ENCODE measurements at regions not wholly inside any gene's neighbourhood (a gene's known extent, or its start where the extent isn't known, plus 50 kb on each side); places are given as distances from the start of the nearest gene placed in this dataset.

DNA sequence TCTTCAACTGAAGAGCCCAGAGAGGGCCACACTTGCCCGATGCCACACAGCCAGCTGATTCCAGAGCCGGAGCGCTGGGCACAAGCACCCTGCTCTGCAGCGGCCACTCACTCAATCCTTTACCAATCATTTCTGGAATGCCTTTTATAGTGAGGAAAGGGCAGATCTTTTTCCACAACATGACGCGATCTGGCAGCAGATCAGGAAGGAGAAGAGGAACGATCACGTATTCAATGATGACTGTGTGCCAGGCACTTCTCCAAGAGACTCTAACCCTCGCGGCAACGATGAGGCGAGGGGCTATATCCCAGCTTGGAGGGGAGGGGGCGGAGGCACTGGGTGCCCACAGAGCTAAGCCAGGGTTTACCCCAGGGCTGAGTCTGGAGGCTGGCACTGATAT lies 56.3 kb upstream of the TCF20 start:
- no peaks in the 10 kb centered on the region for H3K4me1 ChIP-seq (ENCODE audit: control insufficient read depth in 1 of 2, insufficient read depth in 1 of 2, low read depth in 1 of 2, low read length in 1 of 2)
- no peaks in the 10 kb centered on the region for H3K36me3 ChIP-seq
- peaks cover 57% of the 10 kb centered on the region for H3K27me3 ChIP-seq
- H3K9me3 ChIP-seq, result no peaks in the 10 kb centered on the region
- no peak overlapping the region for H3K4me3 ChIP-seq (ENCODE audit: low read depth in 1 of 2, low read length in 1 of 2)
- TF ChIP-seq, protein P1, sequence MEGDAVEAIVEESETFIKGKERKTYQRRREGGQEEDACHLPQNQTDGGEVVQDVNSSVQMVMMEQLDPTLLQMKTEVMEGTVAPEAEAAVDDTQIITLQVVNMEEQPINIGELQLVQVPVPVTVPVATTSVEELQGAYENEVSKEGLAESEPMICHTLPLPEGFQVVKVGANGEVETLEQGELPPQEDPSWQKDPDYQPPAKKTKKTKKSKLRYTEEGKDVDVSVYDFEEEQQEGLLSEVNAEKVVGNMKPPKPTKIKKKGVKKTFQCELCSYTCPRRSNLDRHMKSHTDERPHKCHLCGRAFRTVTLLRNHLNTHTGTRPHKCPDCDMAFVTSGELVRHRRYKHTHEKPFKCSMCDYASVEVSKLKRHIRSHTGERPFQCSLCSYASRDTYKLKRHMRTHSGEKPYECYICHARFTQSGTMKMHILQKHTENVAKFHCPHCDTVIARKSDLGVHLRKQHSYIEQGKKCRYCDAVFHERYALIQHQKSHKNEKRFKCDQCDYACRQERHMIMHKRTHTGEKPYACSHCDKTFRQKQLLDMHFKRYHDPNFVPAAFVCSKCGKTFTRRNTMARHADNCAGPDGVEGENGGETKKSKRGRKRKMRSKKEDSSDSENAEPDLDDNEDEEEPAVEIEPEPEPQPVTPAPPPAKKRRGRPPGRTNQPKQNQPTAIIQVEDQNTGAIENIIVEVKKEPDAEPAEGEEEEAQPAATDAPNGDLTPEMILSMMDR (IDR thresholded peaks at IDR 0.05), result no peak
- H3K27ac ChIP-seq, result no peak overlapping the region

DNA sequence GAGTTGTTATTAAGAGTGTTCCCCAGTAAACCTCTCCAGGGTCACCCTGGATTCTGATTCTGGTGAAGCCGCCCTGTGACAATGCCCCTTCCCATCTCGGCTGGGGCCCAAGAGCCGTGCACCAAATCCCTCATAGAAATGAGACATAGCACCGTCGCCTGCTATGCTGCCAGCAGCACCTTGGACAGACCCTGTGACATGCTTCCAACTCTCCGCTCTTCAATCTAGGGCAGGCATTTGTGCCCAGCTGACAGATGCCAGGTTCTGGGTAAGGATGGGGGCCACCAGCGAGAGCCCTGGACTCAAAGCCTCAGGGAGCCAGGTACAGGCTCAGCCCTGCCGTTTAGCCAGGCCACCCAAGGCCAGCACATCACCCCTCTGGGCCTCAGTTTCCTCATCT lies 55.8 kb upstream of the TCF20 start:
- no peak overlapping the region for H3K4me3 ChIP-seq (ENCODE audit: low read depth in 1 of 2, low read length in 1 of 2)
- H3K4me1 ChIP-seq (ENCODE audit: control insufficient read depth in 1 of 2, insufficient read depth in 1 of 2, low read depth in 1 of 2, low read length in 1 of 2), result no peaks in the 10 kb centered on the region
- TF ChIP-seq, protein P1 (IDR thresholded peaks at IDR 0.05), result no peak
- H3K36me3 ChIP-seq, result no peaks in the 10 kb centered on the region
- H3K27me3 ChIP-seq, result peaks cover 52% of the 10 kb centered on the region
- no peaks in the 10 kb centered on the region for H3K9me3 ChIP-seq
- H3K27ac ChIP-seq, result no peak overlapping the region

DNA sequence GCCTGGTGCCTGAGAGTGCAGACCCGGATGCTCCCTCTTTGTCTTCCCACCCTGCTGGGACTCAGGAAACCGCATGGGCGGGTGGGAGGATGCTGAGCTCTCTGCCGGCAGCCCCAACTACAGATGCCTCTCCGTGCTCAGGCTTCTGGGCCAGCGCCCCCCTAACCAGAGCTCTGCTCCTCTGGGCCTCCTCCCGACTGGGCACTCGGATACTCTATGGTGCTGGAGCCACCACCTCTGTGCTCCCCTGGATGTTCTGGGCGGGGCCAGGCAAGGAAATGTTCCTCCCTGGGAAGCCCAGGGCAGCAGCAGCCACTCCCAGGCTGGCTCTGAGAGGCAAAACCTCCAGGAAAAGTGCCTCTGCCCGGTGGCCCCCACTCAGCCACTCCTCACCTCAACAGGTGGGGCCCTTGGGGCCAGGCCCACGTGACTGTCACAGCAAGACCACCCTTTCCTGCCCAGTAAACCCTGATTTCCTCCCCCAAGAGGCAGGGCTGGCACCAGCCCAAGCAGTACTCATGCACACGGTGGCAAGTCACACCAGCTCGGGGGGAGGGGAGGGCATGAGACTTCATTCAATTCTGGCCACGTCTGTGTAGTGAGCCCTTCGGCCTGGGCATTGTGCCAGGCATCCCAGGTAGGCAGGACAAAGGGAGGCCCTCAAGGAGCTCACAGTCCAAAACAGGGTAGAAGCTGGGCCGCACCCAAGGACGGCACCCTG lies 54.7 kb upstream of the TCF20 start:
- Histone ChIP-seq H3K9me3 (no peaks in the 10 kb centered on the region), H3K27me3 (peaks cover 40% of the 10 kb centered on the region), H3K4me1 (ENCODE audit: control insufficient read depth in 1 of 2, insufficient read depth in 1 of 2, low read depth in 1 of 2, low read length in 1 of 2) (no peaks in the 10 kb centered on the region), H3K36me3 (no peaks in the 10 kb centered on the region), H3K4me3 (ENCODE audit: low read depth in 1 of 2, low read length in 1 of 2) (no peak overlapping the region), H3K27ac (no peak overlapping the region)
- TF ChIP-seq, protein P1 (IDR thresholded peaks at IDR 0.05), result no peak

DNA sequence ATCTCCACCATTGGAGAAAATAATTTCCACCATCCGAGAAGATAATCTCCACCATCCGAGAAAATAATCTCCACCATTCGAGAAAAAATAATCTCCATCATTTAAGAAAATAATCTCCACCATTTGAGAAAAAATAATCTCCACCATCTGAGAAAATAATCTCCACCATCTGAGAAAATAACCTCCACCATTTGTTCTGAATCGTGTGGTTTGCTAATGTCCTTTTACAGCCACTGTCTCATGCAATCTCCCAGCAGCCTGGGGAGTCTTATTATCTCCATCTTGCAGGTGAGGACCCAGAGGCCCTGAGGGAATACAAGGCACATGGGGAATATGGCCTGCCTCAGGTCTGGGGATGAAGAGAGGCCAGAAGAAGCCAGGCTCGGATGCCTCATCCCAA lies 54.1 kb upstream of the TCF20 start:
- H3K27me3 ChIP-seq, result peaks cover 35% of the 10 kb centered on the region
- H3K4me3 ChIP-seq (ENCODE audit: low read depth in 1 of 2, low read length in 1 of 2), result no peak overlapping the region
- no peaks in the 10 kb centered on the region for H3K4me1 ChIP-seq (ENCODE audit: control insufficient read depth in 1 of 2, insufficient read depth in 1 of 2, low read depth in 1 of 2, low read length in 1 of 2)
- no peaks in the 10 kb centered on the region for H3K9me3 ChIP-seq
- no peak overlapping the region for H3K27ac ChIP-seq
- H3K36me3 ChIP-seq, result no peaks in the 10 kb centered on the region
- TF ChIP-seq, protein P1 (IDR thresholded peaks at IDR 0.05), result no peak

DNA sequence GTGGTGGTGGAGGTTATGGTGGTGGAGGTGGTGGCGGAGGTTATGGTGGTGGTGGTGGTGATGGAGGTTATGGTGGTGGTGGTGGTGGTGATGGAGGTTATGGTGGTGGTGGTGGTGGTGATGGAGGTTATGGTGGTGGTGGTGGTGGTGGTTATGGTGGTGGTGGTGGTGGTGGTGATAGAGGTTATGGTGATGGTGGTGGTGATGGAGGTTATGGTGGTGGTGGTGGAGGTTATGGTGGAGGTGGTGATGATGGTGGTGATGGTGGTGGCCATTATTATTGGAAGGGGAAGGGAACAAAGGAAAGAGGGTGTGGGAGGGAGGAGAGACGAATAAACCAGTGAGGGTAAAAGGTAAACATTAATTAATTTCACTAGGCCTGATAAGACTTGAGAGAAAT lies 53.5 kb upstream of the TCF20 start:
- no peak overlapping the region for H3K27ac ChIP-seq
- H3K4me3 ChIP-seq (ENCODE audit: low read depth in 1 of 2, low read length in 1 of 2), result no peak overlapping the region
- TF ChIP-seq, protein P1 (IDR thresholded peaks at IDR 0.05), result no peak
- H3K36me3 ChIP-seq, result no peaks in the 10 kb centered on the region
- H3K4me1 ChIP-seq (ENCODE audit: control insufficient read depth in 1 of 2, insufficient read depth in 1 of 2, low read depth in 1 of 2, low read length in 1 of 2), result no peaks in the 10 kb centered on the region
- no peaks in the 10 kb centered on the region for H3K9me3 ChIP-seq
- peaks cover 31% of the 10 kb centered on the region for H3K27me3 ChIP-seq
